ENCODE measurements at regions not wholly inside any gene's neighbourhood (a gene's known extent, or its start where the extent isn't known, plus 50 kb on each side); places are given as distances from the start of the nearest gene placed in this dataset.

GRCh38 chr14:97539884-97540283 lies 742.7 kb downstream of the VRK1 start:
- WGBS (ENCODE audit: extremely low coverage, insufficient coverage, insufficient read length): no CpG with 5 or more reads among the region's 3 CpGs

GRCh38 chr14:97543221-97543620 lies 746.0 kb downstream of the VRK1 start:
- Histone ChIP-seq H3K9me3 (ENCODE audit: insufficient read depth, low read depth, low read length) (no peaks in the 10 kb centered on the region), H2BK120ac (ENCODE audit: insufficient read depth, low read length, poor library complexity) (no peak overlapping the region), H2BK5ac (ENCODE audit: low read depth, low read length, poor library complexity) (no peak overlapping the region), H3K18ac (ENCODE audit: low read length) (no peak overlapping the region), H3K36me3 (ENCODE audit: control insufficient read depth in 1 of 2, insufficient read depth in 2 of 2, low read length in 2 of 2) (no peaks in the 10 kb centered on the region), H3K4ac (ENCODE audit: low read depth, low read length) (no peak overlapping the region), H3K4me3 (ENCODE audit: low read depth, low read length) (no peak overlapping the region), H3K79me1 (ENCODE audit: low read length) (no peaks in the 10 kb centered on the region), H3K9ac (ENCODE audit: low read length) (no peak overlapping the region), H3K79me2 (ENCODE audit: control insufficient read depth, insufficient read depth, low read length, poor library complexity) (no peaks in the 10 kb centered on the region), H3K23ac (ENCODE audit: low read length) (no peak overlapping the region), H2AFZ (ENCODE audit: insufficient read depth, low read length, poor library complexity) (no peak overlapping the region), H4K91ac (ENCODE audit: low read depth, low read length) (no peak overlapping the region), H4K12ac (ENCODE audit: low read depth, low read length) (no peak overlapping the region), H3K27me3 (ENCODE audit: insufficient read depth, low read length) (no peaks in the 10 kb centered on the region), H3K4me2 (ENCODE audit: low read length) (no peak overlapping the region), H2BK12ac (ENCODE audit: low read length) (no peak overlapping the region), H3K14ac (ENCODE audit: low read length) (no peak overlapping the region), H2AK5ac (ENCODE audit: low read length) (no peak overlapping the region), H3K27ac (ENCODE audit: low read depth, low read length) (no peak overlapping the region), H4K8ac (ENCODE audit: low read depth, low read length) (no peak overlapping the region), H3K4me1 (ENCODE audit: control insufficient read depth in 1 of 2, insufficient read depth in 2 of 2, low read length in 2 of 2) (no peaks in the 10 kb centered on the region)
- DNase-seq: no peak
- no CpG with 5 or more reads among the region's 5 CpGs for WGBS (ENCODE audit: extremely low coverage, insufficient coverage, insufficient read length)

More at GRCh38 chr14:97539884-97540283, 742.7 kb downstream of the VRK1 start:
- Histone ChIP-seq H3K79me2 (ENCODE audit: control insufficient read depth, insufficient read depth, low read length, poor library complexity) (no peaks in the 10 kb centered on the region), H3K27ac (ENCODE audit: low read depth, low read length) (no peak overlapping the region), H3K9ac (ENCODE audit: low read length) (no peak overlapping the region), H3K4me3 (ENCODE audit: low read depth, low read length) (no peak overlapping the region), H2AFZ (ENCODE audit: insufficient read depth, low read length, poor library complexity) (no peak overlapping the region), H3K79me1 (ENCODE audit: low read length) (no peaks in the 10 kb centered on the region), H4K91ac (ENCODE audit: low read depth, low read length) (no peak overlapping the region), H2BK5ac (ENCODE audit: low read depth, low read length, poor library complexity) (no peak overlapping the region), H3K9me3 (ENCODE audit: insufficient read depth, low read depth, low read length) (no peaks in the 10 kb centered on the region), H2BK12ac (ENCODE audit: low read length) (no peak overlapping the region), H3K14ac (ENCODE audit: low read length) (no peak overlapping the region), H3K36me3 (ENCODE audit: control insufficient read depth in 1 of 2, insufficient read depth in 2 of 2, low read length in 2 of 2) (no peaks in the 10 kb centered on the region), H3K4me2 (ENCODE audit: low read length) (no peak overlapping the region), H3K18ac (ENCODE audit: low read length) (no peak overlapping the region), H4K8ac (ENCODE audit: low read depth, low read length) (no peak overlapping the region), H2AK5ac (ENCODE audit: low read length) (no peak overlapping the region), H3K4me1 (ENCODE audit: control insufficient read depth in 1 of 2, insufficient read depth in 2 of 2, low read length in 2 of 2) (no peaks in the 10 kb centered on the region), H4K12ac (ENCODE audit: low read depth, low read length) (no peak overlapping the region), H3K23ac (ENCODE audit: low read length) (no peak overlapping the region), H3K4ac (ENCODE audit: low read depth, low read length) (no peak overlapping the region), H2BK120ac (ENCODE audit: insufficient read depth, low read length, poor library complexity) (no peak overlapping the region), H3K27me3 (ENCODE audit: insufficient read depth, low read length) (no peaks in the 10 kb centered on the region)
- no peak for DNase-seq

- no peak overlapping the region for H3K9ac ChIP-seq (ENCODE audit: low read length)
- no peak overlapping the region for H2AK5ac ChIP-seq (ENCODE audit: low read length)
- no CpG with 5 or more reads among the region's 1 CpG for WGBS (ENCODE audit: extremely low coverage, insufficient coverage, insufficient read length)
- H3K79me1 ChIP-seq (ENCODE audit: low read length): no peaks in the 10 kb centered on the region
- no peaks in the 10 kb centered on the region for H3K9me3 ChIP-seq (ENCODE audit: insufficient read depth, low read depth, low read length)
- no peaks in the 10 kb centered on the region for H3K27me3 ChIP-seq (ENCODE audit: insufficient read depth, low read length)
- no peak overlapping the region for H4K91ac ChIP-seq (ENCODE audit: low read depth, low read length)
- no peaks in the 10 kb centered on the region for H3K36me3 ChIP-seq (ENCODE audit: control insufficient read depth in 1 of 2, insufficient read depth in 2 of 2, low read length in 2 of 2)
- no peak for DNase-seq
- no peaks in the 10 kb centered on the region for H3K4me1 ChIP-seq (ENCODE audit: control insufficient read depth in 1 of 2, insufficient read depth in 2 of 2, low read length in 2 of 2)
- H3K27ac ChIP-seq (ENCODE audit: low read depth, low read length): no peak overlapping the region
- no peaks in the 10 kb centered on the region for H3K79me2 ChIP-seq (ENCODE audit: control insufficient read depth, insufficient read depth, low read length, poor library complexity)
- H2BK12ac ChIP-seq (ENCODE audit: low read length): no peak overlapping the region
- no peak overlapping the region for H3K4me3 ChIP-seq (ENCODE audit: low read depth, low read length)
- no peak overlapping the region for H2BK5ac ChIP-seq (ENCODE audit: low read depth, low read length, poor library complexity)
- no peak overlapping the region for H2AFZ ChIP-seq (ENCODE audit: insufficient read depth, low read length, poor library complexity)
- no peak overlapping the region for H3K14ac ChIP-seq (ENCODE audit: low read length)
- no peak overlapping the region for H3K4ac ChIP-seq (ENCODE audit: low read depth, low read length)
- no peak overlapping the region for H3K18ac ChIP-seq (ENCODE audit: low read length)
- no peak overlapping the region for H4K12ac ChIP-seq (ENCODE audit: low read depth, low read length)
- H4K8ac ChIP-seq (ENCODE audit: low read depth, low read length): no peak overlapping the region
- no peak overlapping the region for H2BK120ac ChIP-seq (ENCODE audit: insufficient read depth, low read length, poor library complexity)
- H3K23ac ChIP-seq (ENCODE audit: low read length): no peak overlapping the region
- H3K4me2 ChIP-seq (ENCODE audit: low read length): no peak overlapping the region
Observed at GRCh38 chr14:97543816-97544215, 746.6 kb downstream of the VRK1 start.

- Histone ChIP-seq H4K91ac (ENCODE audit: low read depth, low read length) (no peak overlapping the region), H3K9me3 (ENCODE audit: insufficient read depth, low read depth, low read length) (no peaks in the 10 kb centered on the region), H3K23ac (ENCODE audit: low read length) (no peak overlapping the region), H2BK5ac (ENCODE audit: low read depth, low read length, poor library complexity) (no peak overlapping the region), H3K4me2 (ENCODE audit: low read length) (no peak overlapping the region), H3K4ac (ENCODE audit: low read depth, low read length) (no peak overlapping the region), H3K79me1 (ENCODE audit: low read length) (no peaks in the 10 kb centered on the region), H3K79me2 (ENCODE audit: control insufficient read depth, insufficient read depth, low read length, poor library complexity) (no peaks in the 10 kb centered on the region), H4K12ac (ENCODE audit: low read depth, low read length) (no peak overlapping the region), H2BK12ac (ENCODE audit: low read length) (no peak overlapping the region), H4K8ac (ENCODE audit: low read depth, low read length) (no peak overlapping the region), H2BK120ac (ENCODE audit: insufficient read depth, low read length, poor library complexity) (no peak overlapping the region), H3K36me3 (ENCODE audit: control insufficient read depth in 1 of 2, insufficient read depth in 2 of 2, low read length in 2 of 2) (no peaks in the 10 kb centered on the region), H3K4me3 (ENCODE audit: low read depth, low read length) (no peak overlapping the region), H3K4me1 (ENCODE audit: control insufficient read depth in 1 of 2, insufficient read depth in 2 of 2, low read length in 2 of 2) (no peaks in the 10 kb centered on the region), H2AK5ac (ENCODE audit: low read length) (no peak overlapping the region), H3K9ac (ENCODE audit: low read length) (no peak overlapping the region), H3K14ac (ENCODE audit: low read length) (no peak overlapping the region), H3K27me3 (ENCODE audit: insufficient read depth, low read length) (no peaks in the 10 kb centered on the region), H2AFZ (ENCODE audit: insufficient read depth, low read length, poor library complexity) (no peak overlapping the region), H3K18ac (ENCODE audit: low read length) (no peak overlapping the region), H3K27ac (ENCODE audit: low read depth, low read length) (no peak overlapping the region)
- WGBS (ENCODE audit: extremely low coverage, insufficient coverage, insufficient read length): no CpG with 5 or more reads among the region's 4 CpGs
- DNase-seq: no peak
Observed at GRCh38 chr14:97544571-97544970, 747.4 kb downstream of the VRK1 start.
